HEK293 (cell line): ENCODE measurements at regions not wholly inside any gene's neighbourhood (a gene's known extent, or its start where the extent isn't known, plus 50 kb on each side); places are given as distances from the start of the nearest gene placed in this dataset.

Experiments used
- CTCF ChIA-PET: fragments of 350-600 bp; formaldehyde crosslinking; extraction: SDS; loops from one replicate; lab custom pipeline; 2021; ENCODE audit warnings: antibody characterized with exemption; lab: Yijun Ruan, JAX
- POLR2A ChIA-PET: fragments of 300-600 bp; formaldehyde crosslinking; extraction: SDS; loops from one replicate; lab custom pipeline; 2020; ENCODE audit warnings: antibody characterized with exemption, inconsistent platforms; lab: Yijun Ruan, JAX
- H3K27ac ChIP-seq: fragments of 200-500 bp; sonication (Bioruptor generic); 2 replicates; pipeline ENCODE4 v1.5.1; 2014; ENCODE audit warnings: low read depth, low read length, control low read depth, inconsistent platforms; ENCODE audit errors: extremely low read depth
- H3K36me3 ChIP-seq, 2 experiments: fragments of 200-500 bp in 1 of 2; sonication (Bioruptor generic) in 1 of 2; 1 replicate in 1 of 2; 2 replicates in 1 of 2; pipeline ENCODE4 v1.5.1; 2014 to 2017; ENCODE audit warnings: inconsistent platforms in 2 of 2, low read length in 2 of 2; ENCODE audit not compliant: control insufficient read depth in 2 of 2, insufficient read depth in 1 of 2
- H3K4me1 ChIP-seq: fragments of 200-500 bp; sonication (Bioruptor generic); 2 replicates; pipeline ENCODE4 v1.5.1; 2014; ENCODE audit warnings: mild to moderate bottlenecking, low read length, inconsistent platforms; ENCODE audit not compliant: control insufficient read depth, insufficient read depth
- H3K4me3 ChIP-seq: 2 replicates; pipeline ENCODE4 v1.5.1; 2011; ENCODE audit warnings: low read depth, mild to moderate bottlenecking, control low read depth, low read length, moderate library complexity
- H3K9me3 ChIP-seq: fragments of 200-500 bp; sonication (Bioruptor generic); 2 replicates; pipeline ENCODE4 v1.5.1; 2014; ENCODE audit warnings: low read depth, low read length, inconsistent platforms; ENCODE audit not compliant: control insufficient read depth, insufficient read depth
- ATF2 ChIP-seq: fragments of 450-650 bp; formaldehyde crosslinking; IDR thresholded peaks from 2 replicates; pipeline ENCODE4 v1.5.1; 2016; ENCODE audit warnings: missing biosample characterization, missing genetic modification characterization, low read depth
- BCL6B ChIP-seq: fragments of 450-650 bp; formaldehyde crosslinking; IDR thresholded peaks from 2 replicates; pipeline ENCODE4 v1.5.1; 2017; ENCODE audit warnings: missing biosample characterization, missing genetic modification characterization
- FEZF1 ChIP-seq: fragments of 450-650 bp; formaldehyde crosslinking; IDR thresholded peaks from 2 replicates; pipeline ENCODE4 v1.5.1; 2016; ENCODE audit warnings: missing biosample characterization, missing genetic modification characterization
- SCRT2 ChIP-seq: fragments of 450-650 bp; formaldehyde crosslinking; IDR thresholded peaks from 2 replicates; pipeline ENCODE4 v1.5.1; 2016; ENCODE audit warnings: missing biosample characterization, missing genetic modification characterization
- SP3 ChIP-seq: fragments of 450-650 bp; formaldehyde crosslinking; IDR thresholded peaks from 2 replicates; pipeline ENCODE4 v1.5.1; 2016; ENCODE audit warnings: missing biosample characterization, missing genetic modification characterization
- ZBTB21 ChIP-seq: fragments of 450-650 bp; formaldehyde crosslinking; IDR thresholded peaks from 2 replicates; pipeline ENCODE4 v1.5.1; 2017; ENCODE audit warnings: missing biosample characterization, missing genetic modification characterization
- ZBTB44 ChIP-seq: fragments of 450-650 bp; IDR thresholded peaks from 2 replicates; pipeline ENCODE4 v1.5.1; 2018; ENCODE audit warnings: missing biosample characterization, mild to moderate bottlenecking, missing genetic modification characterization
- ZFP3 ChIP-seq: fragments of 450-650 bp; formaldehyde crosslinking; IDR thresholded peaks from 2 replicates; pipeline ENCODE4 v1.5.1; 2016; ENCODE audit warnings: low read depth, missing biosample characterization, missing genetic modification characterization
- ZNF121 ChIP-seq: fragments of 450-650 bp; formaldehyde crosslinking; IDR thresholded peaks from 2 replicates; pipeline ENCODE4 v1.5.1; 2016; ENCODE audit warnings: missing biosample characterization, missing genetic modification characterization
- ZNF148 ChIP-seq: fragments of 450-650 bp; formaldehyde crosslinking; IDR thresholded peaks from 2 replicates; pipeline ENCODE4 v1.5.0; 2017; ENCODE audit warnings: missing biosample characterization, missing genetic modification characterization, borderline replicate concordance
- ZNF174 ChIP-seq: fragments of 450-650 bp; formaldehyde crosslinking; IDR thresholded peaks from 2 replicates; pipeline ENCODE4 v1.5.0; 2017; ENCODE audit warnings: missing biosample characterization, mild to moderate bottlenecking, missing genetic modification characterization
- ZNF211 ChIP-seq: fragments of 450-650 bp; formaldehyde crosslinking; IDR thresholded peaks from 2 replicates; pipeline ENCODE4 v1.5.1; 2016; ENCODE audit warnings: low read depth, missing biosample characterization, missing genetic modification characterization
- ZNF302 ChIP-seq: fragments of 450-650 bp; formaldehyde crosslinking; IDR thresholded peaks from 2 replicates; pipeline ENCODE4 v1.5.1; 2016; ENCODE audit warnings: missing biosample characterization, missing genetic modification characterization, low read depth
- ZNF366 ChIP-seq: fragments of 450-650 bp; formaldehyde crosslinking; conservative IDR thresholded peaks from 2 replicates; pipeline ENCODE4 v1.5.1; 2016; ENCODE audit warnings: missing biosample characterization, missing genetic modification characterization
- ZNF449 ChIP-seq: fragments of 450-650 bp; formaldehyde crosslinking; IDR thresholded peaks from 2 replicates; pipeline ENCODE4 v1.5.1; 2017; ENCODE audit warnings: missing biosample characterization, mild to moderate bottlenecking, missing genetic modification characterization, moderate library complexity
- ZNF768 ChIP-seq: fragments of 450-650 bp; formaldehyde crosslinking; IDR thresholded peaks from 2 replicates; pipeline ENCODE4 v1.5.1; 2018; ENCODE audit warnings: missing biosample characterization, mild to moderate bottlenecking, missing genetic modification characterization

- CTCF ChIA-PET, result interaction anchor here (1.0 kb wide), 1 partner anchor 12 kb away, joined by 3 read pairs; no protein-coding TSS in a partner anchor
- no peak overlapping the region for H3K27ac ChIP-seq
These were observed 594.5 kb upstream of the MAP3K7 start for GRCh38 chr6:91181416-91181815.

More at GRCh38 chr6:91181416-91181815, 594.5 kb upstream of the MAP3K7 start:
- Histone ChIP-seq H3K4me1 (no peaks in the 10 kb centered on the region), H3K9me3 (no peaks in the 10 kb centered on the region; the same call in 1 of the 2 replicates), H3K36me3 (no peaks in the 10 kb centered on the region), H3K4me3 (no peak overlapping the region)
- TF ChIP-seq ZFP3 (no peak), ZNF449 (tag by site-specific recombination) (no peak), ZNF121 (tag by site-specific recombination) (no peak), ZBTB44 (tag by site-specific recombination) (no peak), ZNF148 (tag by site-specific recombination) (no peak), ZNF768 (tag by site-specific recombination) (no peak), ZNF174 (tag by site-specific recombination) (no peak), ZNF302 (no peak), FEZF1 (tag by site-specific recombination) (no peak), SCRT2 (no peak), SP3 (tag by site-specific recombination) (no peak), ZBTB21 (tag by site-specific recombination) (no peak), BCL6B (tag by site-specific recombination) (no peak), ZNF211 (no peak), ATF2 (tag by site-specific recombination) (no peak), ZNF366 (tag by site-specific recombination) (no peak)
- POLR2A ChIA-PET, result no interaction called here
